PC-9 (cell line): ENCODE measurements at regions not wholly inside any gene's neighbourhood (a gene's known extent, or its start where the extent isn't known, plus 50 kb on each side); places are given as distances from the start of the nearest gene placed in this dataset.
"Not testable (repeated sequence)": the region's sequence is repeated elsewhere in the genome, so short reads cannot be mapped to it uniquely, and the experiment has no call there.

ENCODE experiments used
- EZH2 ChIP-seq: fragments of 200-600 bp; sonication (generic); IDR thresholded peaks from 2 replicates; pipeline ENCODE4 v1.8.0; 2017; ENCODE audit warnings: antibody characterized with exemption, low read depth
- TF ChIP-seq, protein P1 (sequence below): fragments of 200-600 bp; sonication (generic); conservative IDR thresholded peaks from 2 replicates; pipeline ENCODE4 v1.6.1; 2017; ENCODE audit warnings: mixed run types, antibody characterized with exemption, mild to moderate bottlenecking, moderate library complexity

DNA sequence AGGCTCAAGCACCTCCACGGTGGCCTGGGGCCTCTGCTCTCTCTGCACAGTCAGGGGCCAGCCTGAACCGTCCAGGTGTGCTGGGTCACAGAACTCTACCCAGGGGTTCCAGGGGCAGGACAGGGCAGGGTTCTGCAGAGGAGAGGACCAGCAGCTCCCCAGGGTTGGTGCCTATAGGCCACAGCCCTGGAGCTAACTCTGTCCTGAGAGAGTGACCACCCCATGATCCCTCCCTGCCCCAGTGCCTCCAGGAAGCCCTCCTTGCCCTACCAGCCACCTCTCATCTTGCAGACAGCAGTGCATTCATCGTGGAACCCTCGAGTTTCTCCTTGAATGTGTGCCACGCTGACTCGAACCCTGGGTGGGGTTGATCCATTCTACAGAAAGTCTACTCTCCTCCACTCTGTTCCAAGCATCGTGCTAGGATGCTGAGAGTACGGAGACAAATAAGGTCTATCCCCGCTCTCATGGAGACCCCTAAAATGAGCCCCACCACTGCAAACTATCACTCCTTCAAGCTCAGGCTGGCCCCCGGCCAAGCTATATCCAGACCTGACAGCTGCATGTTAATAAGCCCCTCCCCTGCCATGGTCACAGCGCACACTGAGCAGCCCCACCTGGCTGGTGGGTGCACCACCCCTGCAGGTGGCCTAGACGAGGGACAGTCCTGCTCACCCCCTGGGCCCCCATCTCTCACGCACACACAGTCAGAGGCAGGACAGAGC, 138.1 kb upstream of the FOXD4L5 start:
- TF ChIP-seq, protein P1, sequence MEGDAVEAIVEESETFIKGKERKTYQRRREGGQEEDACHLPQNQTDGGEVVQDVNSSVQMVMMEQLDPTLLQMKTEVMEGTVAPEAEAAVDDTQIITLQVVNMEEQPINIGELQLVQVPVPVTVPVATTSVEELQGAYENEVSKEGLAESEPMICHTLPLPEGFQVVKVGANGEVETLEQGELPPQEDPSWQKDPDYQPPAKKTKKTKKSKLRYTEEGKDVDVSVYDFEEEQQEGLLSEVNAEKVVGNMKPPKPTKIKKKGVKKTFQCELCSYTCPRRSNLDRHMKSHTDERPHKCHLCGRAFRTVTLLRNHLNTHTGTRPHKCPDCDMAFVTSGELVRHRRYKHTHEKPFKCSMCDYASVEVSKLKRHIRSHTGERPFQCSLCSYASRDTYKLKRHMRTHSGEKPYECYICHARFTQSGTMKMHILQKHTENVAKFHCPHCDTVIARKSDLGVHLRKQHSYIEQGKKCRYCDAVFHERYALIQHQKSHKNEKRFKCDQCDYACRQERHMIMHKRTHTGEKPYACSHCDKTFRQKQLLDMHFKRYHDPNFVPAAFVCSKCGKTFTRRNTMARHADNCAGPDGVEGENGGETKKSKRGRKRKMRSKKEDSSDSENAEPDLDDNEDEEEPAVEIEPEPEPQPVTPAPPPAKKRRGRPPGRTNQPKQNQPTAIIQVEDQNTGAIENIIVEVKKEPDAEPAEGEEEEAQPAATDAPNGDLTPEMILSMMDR, result not testable (repeated sequence)
- TF ChIP-seq EZH2, result not testable (repeated sequence)
